GM08714 (cell line): ENCODE measurements at regions not wholly inside any gene's neighbourhood (a gene's known extent, or its start where the extent isn't known, plus 50 kb on each side); places are given as distances from the start of the nearest gene placed in this dataset.

Experiments used
- H3K4me3 ChIP-seq: fragments of 200-500 bp; sonication (Bioruptor generic); 2 replicates; pipeline ENCODE4 v1.5.1; 2014; ENCODE audit warnings: mild to moderate bottlenecking, low read length, inconsistent platforms
- ZNF274 ChIP-seq: IDR thresholded peaks from 2 replicates; pipeline ENCODE4 v1.6.1; 2012; ENCODE audit warnings: mild to moderate bottlenecking, low read depth, low read length

- no peak overlapping the region for H3K4me3 ChIP-seq
- no peak for TF ChIP-seq ZNF274
Observed at GRCh38 chr12:61369241-61369910, 890.8 kb upstream of the USP15 start.

- TF ChIP-seq ZNF274, result no peak
- H3K4me3 ChIP-seq, result no peak overlapping the region
Observed at GRCh38 chr12:61384511-61384910, 875.7 kb upstream of the USP15 start.

- H3K4me3 ChIP-seq, result no peak overlapping the region
- no peak for TF ChIP-seq ZNF274
Observed at GRCh38 chr12:61385771-61386170, 874.4 kb upstream of the USP15 start.

- no peak overlapping the region for H3K4me3 ChIP-seq
- TF ChIP-seq ZNF274, result no peak
Observed at GRCh38 chr12:61397668-61398067, 862.5 kb upstream of the USP15 start.

- H3K4me3 ChIP-seq, result no peak overlapping the region
- no peak for TF ChIP-seq ZNF274
Observed at GRCh38 chr12:61412201-61412600, 848.0 kb upstream of the USP15 start.

GRCh38 chr12:61414470-61414869, 845.7 kb upstream of the USP15 start:
- no peak for TF ChIP-seq ZNF274

GRCh38 chr12:61422786-61423185, 837.4 kb upstream of the USP15 start:
- TF ChIP-seq ZNF274, result no peak
- no peak overlapping the region for H3K4me3 ChIP-seq

More at GRCh38 chr12:61414470-61414869, 845.7 kb upstream of the USP15 start:
- no peak overlapping the region for H3K4me3 ChIP-seq

- no peak for TF ChIP-seq ZNF274
- no peak overlapping the region for H3K4me3 ChIP-seq
Observed at GRCh38 chr12:61452076-61452475, 808.1 kb upstream of the USP15 start.

GRCh38 chr12:61487728-61488127, 772.5 kb upstream of the USP15 start:
- H3K4me3 ChIP-seq, result no peak overlapping the region
- TF ChIP-seq ZNF274, result no peak

- no peak overlapping the region for H3K4me3 ChIP-seq
Observed at GRCh38 chr12:61490526-61491498, 769.4 kb upstream of the USP15 start.

GRCh38 chr12:61502179-61502578, 758.0 kb upstream of the USP15 start:
- no peak overlapping the region for H3K4me3 ChIP-seq
- no peak for TF ChIP-seq ZNF274

More at GRCh38 chr12:61490526-61491498, 769.4 kb upstream of the USP15 start:
- no peak for TF ChIP-seq ZNF274

GRCh38 chr12:61504396-61505080, 755.7 kb upstream of the USP15 start:
- TF ChIP-seq ZNF274, result no peak
- no peak overlapping the region for H3K4me3 ChIP-seq

GRCh38 chr12:61513499-61513898, 746.7 kb upstream of the USP15 start:
- TF ChIP-seq ZNF274, result no peak
- no peak overlapping the region for H3K4me3 ChIP-seq

- H3K4me3 ChIP-seq, result no peak overlapping the region
- no peak for TF ChIP-seq ZNF274
Observed at GRCh38 chr12:61514016-61514415, 746.2 kb upstream of the USP15 start.

GRCh38 chr12:61521258-61521657, 738.9 kb upstream of the USP15 start:
- TF ChIP-seq ZNF274, result no peak
- no peak overlapping the region for H3K4me3 ChIP-seq
